ENCODE measurements at regions not wholly inside any gene's neighbourhood (a gene's known extent, or its start where the extent isn't known, plus 50 kb on each side); places are given as distances from the start of the nearest gene placed in this dataset.

DNA sequence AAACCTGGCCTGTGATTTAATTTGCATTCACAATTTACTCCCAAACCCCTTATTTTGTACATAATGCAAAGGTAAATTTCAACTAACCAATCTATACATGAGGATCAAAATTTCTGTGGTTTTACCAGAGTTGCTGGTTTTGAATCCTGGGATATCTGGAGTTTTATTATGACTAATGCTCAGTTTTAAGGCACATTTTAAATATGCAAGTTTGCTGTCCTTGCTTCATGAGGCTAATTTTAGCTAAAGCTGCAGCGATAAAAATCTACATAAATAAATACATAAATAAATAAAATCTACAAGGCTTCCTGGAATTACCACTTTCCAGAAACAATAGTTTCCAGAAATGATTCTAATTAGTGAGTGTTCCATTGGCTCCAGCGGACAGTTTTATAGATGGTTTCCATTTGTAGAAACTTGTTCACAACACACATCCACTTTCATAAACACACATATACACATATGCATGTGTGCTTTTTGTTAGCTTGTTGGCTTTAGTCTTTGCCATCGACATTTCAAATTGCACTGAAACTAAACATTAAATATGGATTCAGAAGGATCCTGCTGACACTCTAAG, 339.5 kb upstream of the NRP1 start:
- TF ChIP-seq, protein P1, sequence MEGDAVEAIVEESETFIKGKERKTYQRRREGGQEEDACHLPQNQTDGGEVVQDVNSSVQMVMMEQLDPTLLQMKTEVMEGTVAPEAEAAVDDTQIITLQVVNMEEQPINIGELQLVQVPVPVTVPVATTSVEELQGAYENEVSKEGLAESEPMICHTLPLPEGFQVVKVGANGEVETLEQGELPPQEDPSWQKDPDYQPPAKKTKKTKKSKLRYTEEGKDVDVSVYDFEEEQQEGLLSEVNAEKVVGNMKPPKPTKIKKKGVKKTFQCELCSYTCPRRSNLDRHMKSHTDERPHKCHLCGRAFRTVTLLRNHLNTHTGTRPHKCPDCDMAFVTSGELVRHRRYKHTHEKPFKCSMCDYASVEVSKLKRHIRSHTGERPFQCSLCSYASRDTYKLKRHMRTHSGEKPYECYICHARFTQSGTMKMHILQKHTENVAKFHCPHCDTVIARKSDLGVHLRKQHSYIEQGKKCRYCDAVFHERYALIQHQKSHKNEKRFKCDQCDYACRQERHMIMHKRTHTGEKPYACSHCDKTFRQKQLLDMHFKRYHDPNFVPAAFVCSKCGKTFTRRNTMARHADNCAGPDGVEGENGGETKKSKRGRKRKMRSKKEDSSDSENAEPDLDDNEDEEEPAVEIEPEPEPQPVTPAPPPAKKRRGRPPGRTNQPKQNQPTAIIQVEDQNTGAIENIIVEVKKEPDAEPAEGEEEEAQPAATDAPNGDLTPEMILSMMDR (IDR thresholded peaks at IDR 0.05; ENCODE audit: low read depth, low read length, poor library complexity, severe bottlenecking) = no peak
- no peak for TF ChIP-seq EZH2phosphoT487 (IDR thresholded peaks at IDR 0.05; ENCODE audit: borderline replicate concordance, low read length)
